PFSK-1 (cell line): ENCODE measurements at regions not wholly inside any gene's neighbourhood (a gene's known extent, or its start where the extent isn't known, plus 50 kb on each side); places are given as distances from the start of the nearest gene placed in this dataset.

Experiments
- FOXP2 ChIP-seq: optimal IDR thresholded peaks from 2 replicates; pipeline ENCODE3; 2011; ENCODE audit warnings: borderline replicate concordance, control low read depth, inconsistent platforms; ENCODE audit not compliant: insufficient read depth; ENCODE audit errors: extremely low read length, extremely low read depth
- POLR2AphosphoS5 ChIP-seq: IDR thresholded peaks from 2 replicates; pipeline ENCODE4 v1.6.1; 2012; ENCODE audit warnings: low read depth, mild to moderate bottlenecking, control low read depth, low read length, moderate library complexity
- SIN3A ChIP-seq: IDR thresholded peaks from 2 replicates; pipeline ENCODE4 v1.6.1; 2012; ENCODE audit warnings: mild to moderate bottlenecking, low read length, moderate library complexity, borderline replicate concordance; ENCODE audit not compliant: insufficient read depth
- TAF1 ChIP-seq: IDR thresholded peaks from 2 replicates; pipeline ENCODE4 v1.6.1; 2012; ENCODE audit warnings: low read length, control low read depth, borderline replicate concordance; ENCODE audit not compliant: insufficient read depth
- TF ChIP-seq, protein P1 (sequence below), 2 experiments: IDR thresholded peaks; 2 replicates each; pipeline versions ENCODE4 v1.6.1 to v1.8.0; 2011 to 2012; ENCODE audit warnings: low read depth in 2 of 2, low read length in 2 of 2, control low read depth in 1 of 2, inconsistent platforms in 1 of 2, mild to moderate bottlenecking in 1 of 2, moderate library complexity in 1 of 2; ENCODE audit not compliant: insufficient read depth in 1 of 2

DNA sequence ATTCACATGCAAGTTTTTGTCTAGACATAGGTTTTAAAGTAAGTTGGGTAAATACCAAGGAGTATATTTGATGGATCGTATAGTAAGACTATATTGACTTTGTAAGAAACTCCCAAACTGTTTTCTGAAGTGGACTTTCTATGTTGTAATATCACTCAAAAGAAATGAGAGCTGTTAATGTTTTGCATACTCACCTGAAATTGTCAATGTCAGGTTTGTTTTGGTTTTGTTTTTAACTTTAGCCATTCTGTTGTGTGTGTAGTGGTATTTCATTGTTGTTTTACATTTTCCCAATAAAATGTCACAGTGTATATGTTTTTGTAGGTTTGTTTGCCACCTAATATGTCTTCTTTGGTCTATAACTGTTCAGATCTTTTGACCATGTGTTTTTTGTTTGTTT lies 375.7 kb upstream of the CDH9 start:
- TF ChIP-seq, protein P1, sequence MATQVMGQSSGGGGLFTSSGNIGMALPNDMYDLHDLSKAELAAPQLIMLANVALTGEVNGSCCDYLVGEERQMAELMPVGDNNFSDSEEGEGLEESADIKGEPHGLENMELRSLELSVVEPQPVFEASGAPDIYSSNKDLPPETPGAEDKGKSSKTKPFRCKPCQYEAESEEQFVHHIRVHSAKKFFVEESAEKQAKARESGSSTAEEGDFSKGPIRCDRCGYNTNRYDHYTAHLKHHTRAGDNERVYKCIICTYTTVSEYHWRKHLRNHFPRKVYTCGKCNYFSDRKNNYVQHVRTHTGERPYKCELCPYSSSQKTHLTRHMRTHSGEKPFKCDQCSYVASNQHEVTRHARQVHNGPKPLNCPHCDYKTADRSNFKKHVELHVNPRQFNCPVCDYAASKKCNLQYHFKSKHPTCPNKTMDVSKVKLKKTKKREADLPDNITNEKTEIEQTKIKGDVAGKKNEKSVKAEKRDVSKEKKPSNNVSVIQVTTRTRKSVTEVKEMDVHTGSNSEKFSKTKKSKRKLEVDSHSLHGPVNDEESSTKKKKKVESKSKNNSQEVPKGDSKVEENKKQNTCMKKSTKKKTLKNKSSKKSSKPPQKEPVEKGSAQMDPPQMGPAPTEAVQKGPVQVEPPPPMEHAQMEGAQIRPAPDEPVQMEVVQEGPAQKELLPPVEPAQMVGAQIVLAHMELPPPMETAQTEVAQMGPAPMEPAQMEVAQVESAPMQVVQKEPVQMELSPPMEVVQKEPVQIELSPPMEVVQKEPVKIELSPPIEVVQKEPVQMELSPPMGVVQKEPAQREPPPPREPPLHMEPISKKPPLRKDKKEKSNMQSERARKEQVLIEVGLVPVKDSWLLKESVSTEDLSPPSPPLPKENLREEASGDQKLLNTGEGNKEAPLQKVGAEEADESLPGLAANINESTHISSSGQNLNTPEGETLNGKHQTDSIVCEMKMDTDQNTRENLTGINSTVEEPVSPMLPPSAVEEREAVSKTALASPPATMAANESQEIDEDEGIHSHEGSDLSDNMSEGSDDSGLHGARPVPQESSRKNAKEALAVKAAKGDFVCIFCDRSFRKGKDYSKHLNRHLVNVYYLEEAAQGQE (IDR thresholded peaks at IDR 0.05; ENCODE audit: insufficient read depth in 1 of 2, low read depth in 2 of 2, low read length in 2 of 2): no peak
- TF ChIP-seq TAF1: no peak
- no peak for TF ChIP-seq FOXP2
- no peak for TF ChIP-seq POLR2AphosphoS5
- no peak for TF ChIP-seq SIN3A
